SK-N-SH (cell line): ENCODE measurements at regions not wholly inside any gene's neighbourhood (a gene's known extent, or its start where the extent isn't known, plus 50 kb on each side); places are given as distances from the start of the nearest gene placed in this dataset.

Experiments
- CTCF ChIA-PET: fragments of 300-600, 350-600 bp; formaldehyde crosslinking; extraction: SDS; loops from one replicate; lab custom pipeline; 2021; lab: Yijun Ruan, JAX
- POLR2A ChIA-PET: fragments of 350-600 bp; sonication (Branson Sonifier 250); formaldehyde crosslinking; extraction: SDS; loops from one replicate; lab custom pipeline; 2020; ENCODE audit warnings: antibody characterized with exemption, inconsistent platforms; lab: Yijun Ruan, JAX
- DNase-seq: peaks from one replicate; pipeline ENCODE4 v3.0.0; 2012
- H2AFZ ChIP-seq: fragments of 200-600 bp; sonication (generic); 2 replicates; pipeline ENCODE4 v1.8.1; 2016; ENCODE audit warnings: antibody characterized with exemption, mild to moderate bottlenecking, low read depth
- H3F3A ChIP-seq: fragments of 200-600 bp; sonication (generic); replicated peaks from 2 replicates; pipeline ENCODE3; 2016; ENCODE audit warnings: antibody characterized with exemption, mild to moderate bottlenecking; ENCODE audit not compliant: insufficient read depth
- H3K27ac ChIP-seq, 2 experiments: fragments of 200-500 bp in 1 of 2; fragments of 200-600 bp in 1 of 2; sonication (Bioruptor generic) in 1 of 2; sonication (generic), shearing (Covaris generic) in 1 of 2; 2 replicates each; pipeline versions ENCODE4 v1.5.1 to v1.6.1; 2014 to 2016; ENCODE audit warnings: low read depth in 2 of 2, inconsistent platforms in 1 of 2, low read length in 1 of 2, mild to moderate bottlenecking in 1 of 2, mixed read lengths in 1 of 2
- H3K27me3 ChIP-seq: fragments of 200-600 bp; sonication (generic), shearing (Covaris generic); 2 replicates; pipeline ENCODE4 v1.6.1; 2016; ENCODE audit warnings: mixed run types; ENCODE audit not compliant: insufficient read depth
- H3K36me3 ChIP-seq, 2 experiments: fragments of 200-500 bp in 1 of 2; fragments of 200-600 bp in 1 of 2; sonication (Bioruptor generic) in 1 of 2; sonication (generic) in 1 of 2; replicated peaks in 1 of 2; 2 replicates each; pipeline versions ENCODE3 to v1.5.1; 2014 to 2016; ENCODE audit warnings: low read length in 1 of 2, mild to moderate bottlenecking in 1 of 2; ENCODE audit not compliant: insufficient read depth in 2 of 2, control insufficient read depth in 1 of 2
- H3K4me1 ChIP-seq, 2 experiments: fragments of 200-500 bp in 1 of 2; fragments of 200-600 bp in 1 of 2; sonication (Bioruptor generic) in 1 of 2; sonication (generic), shearing (Covaris generic) in 1 of 2; 2 replicates each; pipeline versions ENCODE4 v1.5.1 to v1.6.1; 2014 to 2016; ENCODE audit warnings: low read depth in 1 of 2, low read length in 1 of 2, mixed run types in 1 of 2; ENCODE audit not compliant: insufficient read depth in 2 of 2, control insufficient read depth in 1 of 2
- H3K4me2 ChIP-seq: fragments of 200-600 bp; sonication (generic), shearing (Covaris generic); 2 replicates; pipeline ENCODE4 v1.6.1; 2017; ENCODE audit warnings: mixed run types
- H3K4me3 ChIP-seq, 2 experiments: fragments of 200-500 bp in 1 of 2; fragments of 200-600 bp in 1 of 2; sonication (Bioruptor generic) in 1 of 2; sonication (generic), shearing (Covaris generic) in 1 of 2; 2 replicates each; pipeline versions ENCODE4 v1.5.1 to v1.8.1; 2014 to 2016; ENCODE audit warnings: low read depth in 2 of 2, inconsistent platforms in 1 of 2, low read length in 1 of 2, mild to moderate bottlenecking in 1 of 2, mixed read lengths in 1 of 2, moderate library complexity in 1 of 2
- H3K79me2 ChIP-seq: fragments of 200-600 bp; sonication (generic); 2 replicates; pipeline ENCODE4 v1.8.1; 2017; ENCODE audit warnings: mild to moderate bottlenecking; ENCODE audit not compliant: insufficient read depth
- H3K9ac ChIP-seq: fragments of 200-600 bp; sonication (generic); 2 replicates; pipeline ENCODE4 v1.6.1; 2017; ENCODE audit warnings: mixed run types
- H3K9me2 ChIP-seq: fragments of 200-600 bp; sonication (generic); 2 replicates; pipeline ENCODE4 v1.6.1; 2017; ENCODE audit warnings: mixed run types
- H3K9me3 ChIP-seq: fragments of 200-600 bp; sonication (generic); 2 replicates; pipeline ENCODE4 v1.6.1; 2017; ENCODE audit warnings: mixed run types, mild to moderate bottlenecking, moderate library complexity
- H4K20me1 ChIP-seq: fragments of 200-600 bp; sonication (generic); 2 replicates; pipeline ENCODE4 v1.6.1; 2017; ENCODE audit warnings: mild to moderate bottlenecking, mixed run types; ENCODE audit not compliant: insufficient read depth
- CHD2 ChIP-seq: fragments of 150-350 bp; IDR thresholded peaks from 2 replicates; pipeline ENCODE4 v1.6.1; 2018; ENCODE audit warnings: low read length; ENCODE audit not compliant: partially characterized antibody
- ELF1 ChIP-seq: IDR thresholded peaks from 2 replicates; pipeline ENCODE4 v1.4.0; 2012
- GABPA ChIP-seq: IDR thresholded peaks from 2 replicates; pipeline ENCODE4 v1.4.0; 2012; ENCODE audit warnings: low read depth, mild to moderate bottlenecking
- NRF1 ChIP-seq: IDR thresholded peaks from 2 replicates; pipeline ENCODE4 v1.6.1; 2012; ENCODE audit warnings: low read depth, mild to moderate bottlenecking, low read length
- PBX3 ChIP-seq: IDR thresholded peaks from 2 replicates; pipeline ENCODE4; 2012
- RAD21 ChIP-seq: IDR thresholded peaks from 2 replicates; pipeline ENCODE4 v1.6.1; 2012; ENCODE audit warnings: mild to moderate bottlenecking, low read length
- WGBS: methylation state at CpG from one replicate; pipeline ENCODE4 v1.1.6; 2017; ENCODE audit warnings: low lambda C conversion rate; 5-methylcytosine and 5-hydroxymethylcytosine counted together
- TF ChIP-seq, protein P1 (sequence below): fragments of 150-350 bp; IDR thresholded peaks from 2 replicates; pipeline ENCODE4 v1.6.1; 2017; ENCODE audit warnings: antibody characterized with exemption, low read length, low read depth, borderline replicate concordance
- TF ChIP-seq, protein P2 (sequence below): fragments of 200-600 bp; sonication (generic); IDR thresholded peaks from 2 replicates; pipeline ENCODE4 v1.6.1; 2017; ENCODE audit warnings: antibody characterized with exemption, mild to moderate bottlenecking, moderate library complexity
- TF ChIP-seq, protein P3 (sequence below): fragments of 150-350 bp; IDR thresholded peaks from 2 replicates; pipeline ENCODE4 v1.6.1; 2016; ENCODE audit warnings: mild to moderate bottlenecking, low read depth, low read length

GRCh38 chr12:124397399-124397679, 102.4 kb downstream of the RFLNA start (continued):
- TF ChIP-seq PBX3: no peak

- Histone ChIP-seq H4K20me1 (peaks cover 12% of the 10 kb centered on the region), H3K9me2 (no peaks in the 10 kb centered on the region), H3K9me3 (no peaks in the 10 kb centered on the region), H3K4me3 (no peak overlapping the region), H3K9ac (no peak overlapping the region), H3K4me1 (peaks cover 33 to 62% of the 10 kb centered on the region in 2 experiments), H3K79me2 (peaks cover 25% of the 10 kb centered on the region; the same call in 1 of the 2 replicates), H3F3A (peaks cover 25% of the 10 kb centered on the region), H3K27ac (peak overlapping the region in 1 of 2 experiments; percentile 89; a peak in 3 of 4 replicates), H3K27me3 (no peaks in the 10 kb centered on the region), H3K36me3 (peaks cover 14 to 51% of the 10 kb centered on the region in 2 experiments), H3K4me2 (no peak overlapping the region), H2AFZ (no peak overlapping the region)
- TF ChIP-seq, protein P1, sequence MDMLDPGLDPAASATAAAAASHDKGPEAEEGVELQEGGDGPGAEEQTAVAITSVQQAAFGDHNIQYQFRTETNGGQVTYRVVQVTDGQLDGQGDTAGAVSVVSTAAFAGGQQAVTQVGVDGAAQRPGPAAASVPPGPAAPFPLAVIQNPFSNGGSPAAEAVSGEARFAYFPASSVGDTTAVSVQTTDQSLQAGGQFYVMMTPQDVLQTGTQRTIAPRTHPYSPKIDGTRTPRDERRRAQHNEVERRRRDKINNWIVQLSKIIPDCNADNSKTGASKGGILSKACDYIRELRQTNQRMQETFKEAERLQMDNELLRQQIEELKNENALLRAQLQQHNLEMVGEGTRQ: no peak
- TF ChIP-seq NRF1: no peak
- TF ChIP-seq, protein P2, sequence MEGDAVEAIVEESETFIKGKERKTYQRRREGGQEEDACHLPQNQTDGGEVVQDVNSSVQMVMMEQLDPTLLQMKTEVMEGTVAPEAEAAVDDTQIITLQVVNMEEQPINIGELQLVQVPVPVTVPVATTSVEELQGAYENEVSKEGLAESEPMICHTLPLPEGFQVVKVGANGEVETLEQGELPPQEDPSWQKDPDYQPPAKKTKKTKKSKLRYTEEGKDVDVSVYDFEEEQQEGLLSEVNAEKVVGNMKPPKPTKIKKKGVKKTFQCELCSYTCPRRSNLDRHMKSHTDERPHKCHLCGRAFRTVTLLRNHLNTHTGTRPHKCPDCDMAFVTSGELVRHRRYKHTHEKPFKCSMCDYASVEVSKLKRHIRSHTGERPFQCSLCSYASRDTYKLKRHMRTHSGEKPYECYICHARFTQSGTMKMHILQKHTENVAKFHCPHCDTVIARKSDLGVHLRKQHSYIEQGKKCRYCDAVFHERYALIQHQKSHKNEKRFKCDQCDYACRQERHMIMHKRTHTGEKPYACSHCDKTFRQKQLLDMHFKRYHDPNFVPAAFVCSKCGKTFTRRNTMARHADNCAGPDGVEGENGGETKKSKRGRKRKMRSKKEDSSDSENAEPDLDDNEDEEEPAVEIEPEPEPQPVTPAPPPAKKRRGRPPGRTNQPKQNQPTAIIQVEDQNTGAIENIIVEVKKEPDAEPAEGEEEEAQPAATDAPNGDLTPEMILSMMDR: no peak
- no peak for TF ChIP-seq ELF1
- no peak for TF ChIP-seq CHD2
- no peak for TF ChIP-seq RAD21
- TF ChIP-seq, protein P3, sequence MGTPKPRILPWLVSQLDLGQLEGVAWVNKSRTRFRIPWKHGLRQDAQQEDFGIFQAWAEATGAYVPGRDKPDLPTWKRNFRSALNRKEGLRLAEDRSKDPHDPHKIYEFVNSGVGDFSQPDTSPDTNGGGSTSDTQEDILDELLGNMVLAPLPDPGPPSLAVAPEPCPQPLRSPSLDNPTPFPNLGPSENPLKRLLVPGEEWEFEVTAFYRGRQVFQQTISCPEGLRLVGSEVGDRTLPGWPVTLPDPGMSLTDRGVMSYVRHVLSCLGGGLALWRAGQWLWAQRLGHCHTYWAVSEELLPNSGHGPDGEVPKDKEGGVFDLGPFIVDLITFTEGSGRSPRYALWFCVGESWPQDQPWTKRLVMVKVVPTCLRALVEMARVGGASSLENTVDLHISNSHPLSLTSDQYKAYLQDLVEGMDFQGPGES: no peak
- no peak for TF ChIP-seq GABPA
- WGBS: 78% methylated on average over 9 of the region's 35 CpGs
- peak; percentile 57 for DNase-seq
- ChIA-PET CTCF (interaction anchor here (0.8 to 6.0 kb wide), 11 partner anchors 10 to 375 kb away, joined by 3 to 37 read pairs (median 3); no protein-coding TSS in a partner anchor), POLR2A (interaction anchor here (0.5 kb wide), 1 partner anchor 87 kb away, joined by 3 read pairs; no protein-coding TSS in a partner anchor)
Measured at GRCh38 chr12:124396544-124397398, 101.9 kb downstream of the RFLNA start.
